ENCODE measurements at regions not wholly inside any gene's neighbourhood (a gene's known extent, or its start where the extent isn't known, plus 50 kb on each side); places are given as distances from the start of the nearest gene placed in this dataset.

GRCh38 chr5:93960042-93960441 lies 218.6 kb upstream of the POU5F2 start:
- RAD21 ChIA-PET (ENCODE audit: unreplicated experiment): no interaction called here
- Histone ChIP-seq H2AFZ (ENCODE audit: control insufficient read depth, low read depth, low read length) (no peak overlapping the region), H3K36me3 (ENCODE audit: control insufficient read depth in 2 of 2, insufficient read depth in 2 of 2, low read length in 1 of 2) (no peaks in the 10 kb centered on the region), H3K4me3 (no peak overlapping the region), H3K4me1 (ENCODE audit: control insufficient read depth, insufficient read depth, low read length) (no peaks in the 10 kb centered on the region), H3K9ac (ENCODE audit: control insufficient read depth, insufficient read depth, low read length) (no peak overlapping the region), H4K20me1 (ENCODE audit: control insufficient read depth, insufficient read depth) (no peaks in the 10 kb centered on the region), H3K4me2 (ENCODE audit: control insufficient read depth, insufficient read depth) (no peak overlapping the region), H3K9me3 (replicated peaks; ENCODE audit: control insufficient read depth, insufficient read depth, low read length) (no peaks in the 10 kb centered on the region), H3K27ac (ENCODE audit: control insufficient read depth, insufficient read depth) (no peak overlapping the region), H3K79me2 (ENCODE audit: control insufficient read depth, insufficient read depth, low read length) (no peaks in the 10 kb centered on the region), H3K27me3 (replicated peaks in 1 of 2; ENCODE audit: control insufficient read depth in 2 of 2, insufficient read depth in 2 of 2, low read length in 1 of 2) (no peaks in the 10 kb centered on the region)
- no peak for TF ChIP-seq DPF2 (IDR thresholded peaks at IDR 0.05)
- no peak for TF ChIP-seq MYB (IDR thresholded peaks at IDR 0.05; ENCODE audit: borderline replicate concordance, low read depth, low read length)
- TF ChIP-seq SREBF1 (IDR thresholded peaks at IDR 0.05; ENCODE audit: low read length): no peak
- TF ChIP-seq, protein P1, sequence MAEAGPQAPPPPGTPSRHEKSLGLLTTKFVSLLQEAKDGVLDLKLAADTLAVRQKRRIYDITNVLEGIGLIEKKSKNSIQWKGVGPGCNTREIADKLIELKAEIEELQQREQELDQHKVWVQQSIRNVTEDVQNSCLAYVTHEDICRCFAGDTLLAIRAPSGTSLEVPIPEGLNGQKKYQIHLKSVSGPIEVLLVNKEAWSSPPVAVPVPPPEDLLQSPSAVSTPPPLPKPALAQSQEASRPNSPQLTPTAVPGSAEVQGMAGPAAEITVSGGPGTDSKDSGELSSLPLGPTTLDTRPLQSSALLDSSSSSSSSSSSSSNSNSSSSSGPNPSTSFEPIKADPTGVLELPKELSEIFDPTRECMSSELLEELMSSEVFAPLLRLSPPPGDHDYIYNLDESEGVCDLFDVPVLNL (IDR thresholded peaks at IDR 0.05; ENCODE audit: low read depth, low read length): no peak
- no peak for TF ChIP-seq SMC3 (IDR thresholded peaks at IDR 0.05; ENCODE audit: borderline replicate concordance, low read length)
- TF ChIP-seq MTA3 (IDR thresholded peaks at IDR 0.05; ENCODE audit: borderline replicate concordance, low read length): no peak
- TF ChIP-seq, protein P2, sequence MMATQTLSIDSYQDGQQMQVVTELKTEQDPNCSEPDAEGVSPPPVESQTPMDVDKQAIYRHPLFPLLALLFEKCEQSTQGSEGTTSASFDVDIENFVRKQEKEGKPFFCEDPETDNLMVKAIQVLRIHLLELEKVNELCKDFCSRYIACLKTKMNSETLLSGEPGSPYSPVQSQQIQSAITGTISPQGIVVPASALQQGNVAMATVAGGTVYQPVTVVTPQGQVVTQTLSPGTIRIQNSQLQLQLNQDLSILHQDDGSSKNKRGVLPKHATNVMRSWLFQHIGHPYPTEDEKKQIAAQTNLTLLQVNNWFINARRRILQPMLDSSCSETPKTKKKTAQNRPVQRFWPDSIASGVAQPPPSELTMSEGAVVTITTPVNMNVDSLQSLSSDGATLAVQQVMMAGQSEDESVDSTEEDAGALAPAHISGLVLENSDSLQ (IDR thresholded peaks at IDR 0.05): no peak
- no peak for TF ChIP-seq CBX3 (IDR thresholded peaks at IDR 0.05; ENCODE audit: borderline replicate concordance, low read depth)
- no peak for TF ChIP-seq FOXM1 (IDR thresholded peaks at IDR 0.05; ENCODE audit: low read depth, low read length)
- no TSS peak for BruUV-seq (replicated peaks)
- ATAC-seq (no peak), DNase-seq (ENCODE audit: low read depth, low spot score) (no peak), FAIRE-seq (no peak)
- in situ Hi-C loops (cut with MboI): no loop called here
- WGBS (ENCODE audit: insufficient coverage, insufficient replicate concordance, low lambda C conversion rate, missing lambda C conversion rate): 89% methylated on average over 3 of the region's 3 CpGs
- SMC1A ChIA-PET (ENCODE audit: uncharacterized antibody, unreplicated experiment): no interaction called here
- intact Hi-C loops (cut with micrococcal nuclease; ENCODE audit: unreplicated experiment): no loop called here
- CTCF ChIA-PET: interaction anchor here (0.9 kb wide), 1 partner anchor 44 kb away, joined by 3 read pairs; no protein-coding TSS in a partner anchor
- POLR2A ChIA-PET: no interaction called here

Measured in GM12878 (cell line).